ENCODE measurements at regions not wholly inside any gene's neighbourhood (a gene's known extent, or its start where the extent isn't known, plus 50 kb on each side); places are given as distances from the start of the nearest gene placed in this dataset.

DNA sequence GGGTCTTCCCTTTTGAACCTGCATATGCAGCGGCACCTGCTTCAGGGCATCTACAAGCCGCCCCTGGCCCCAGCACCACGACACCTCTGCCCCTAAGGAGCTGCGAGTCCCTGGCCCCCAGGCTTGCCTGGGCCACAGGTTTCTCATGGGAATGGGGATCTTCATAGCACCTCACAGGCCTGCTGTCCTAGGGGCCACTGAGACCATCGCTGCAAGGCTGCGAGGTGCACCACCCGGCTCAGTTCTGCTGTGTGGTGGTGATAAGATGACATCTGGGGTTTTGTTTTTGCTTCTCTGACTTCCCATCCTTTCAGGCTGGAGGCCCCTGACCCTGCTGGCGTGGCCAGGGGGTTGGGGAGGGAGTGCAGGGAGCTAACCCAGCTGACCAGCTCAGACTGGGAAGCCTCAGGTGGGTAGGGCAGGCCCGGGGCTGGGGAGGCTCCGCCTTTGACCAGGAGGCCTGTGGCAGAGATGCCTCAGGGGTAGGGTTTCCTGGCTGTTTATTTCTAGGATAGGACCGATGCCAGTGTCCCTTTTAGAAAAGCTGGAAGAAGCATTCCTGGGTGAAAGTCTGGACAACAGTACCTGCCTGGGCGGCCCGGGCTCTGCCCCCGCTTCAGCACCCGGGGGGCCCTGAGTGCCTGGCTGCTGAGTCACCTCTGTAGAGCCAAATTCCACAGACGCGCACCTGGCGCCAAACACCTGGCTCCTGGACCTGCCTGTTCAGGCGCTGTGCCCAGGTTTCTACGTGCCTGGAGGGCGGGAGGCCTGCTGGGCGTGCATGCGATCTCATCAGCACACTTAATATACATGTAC, 264.7 kb downstream of the DLL1 start:
- DNase-seq, result peak; percentile 96

DNA sequence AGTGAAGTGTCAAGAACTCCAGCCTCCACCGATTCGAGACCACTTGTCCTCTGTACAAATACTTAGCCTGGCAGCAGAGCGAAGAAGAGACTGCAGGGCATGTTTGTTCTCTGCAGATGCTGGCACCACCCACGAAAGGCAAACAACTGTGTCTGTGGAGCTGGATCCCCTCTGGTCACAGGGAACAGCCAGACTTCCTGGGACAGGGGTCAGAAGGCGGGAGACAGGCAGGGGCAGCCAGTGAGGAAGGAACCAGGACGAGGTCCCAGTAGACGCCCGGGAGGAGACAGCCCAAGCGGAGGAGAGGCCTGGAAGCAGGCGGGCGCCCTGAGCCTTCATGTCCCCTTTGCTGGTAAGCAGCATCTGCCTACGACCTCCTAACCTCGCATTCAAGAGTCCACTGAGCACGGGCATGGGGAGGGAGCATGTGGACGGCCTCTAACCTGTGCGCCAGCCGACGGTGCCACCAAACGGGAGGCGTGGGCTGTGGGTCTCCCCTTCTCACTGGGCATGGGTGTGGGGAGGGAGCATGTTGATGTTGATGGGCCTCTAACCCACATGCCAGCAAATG, 265.5 kb downstream of the DLL1 start:
- DNase-seq, result no peak

DNA sequence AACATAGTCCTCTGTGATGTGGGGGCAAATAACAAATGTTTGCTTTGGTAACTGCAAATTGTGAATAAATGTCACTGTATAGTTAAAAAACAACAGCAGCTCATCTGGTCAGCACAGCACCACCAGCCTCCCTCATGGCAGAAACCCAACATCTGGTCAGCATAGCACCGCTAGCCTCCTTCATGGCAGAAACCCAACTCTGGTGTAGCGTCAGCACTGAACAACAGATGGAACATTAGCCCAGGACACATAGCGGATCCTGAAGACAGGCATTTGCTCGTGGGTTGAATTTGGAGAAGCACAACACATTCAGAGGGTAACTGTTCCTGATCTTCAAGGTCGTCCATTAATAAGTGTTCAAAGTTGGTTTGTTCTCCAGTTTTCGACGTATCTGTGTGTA, 265.9 kb downstream of the DLL1 start:
- no peak for DNase-seq

DNA sequence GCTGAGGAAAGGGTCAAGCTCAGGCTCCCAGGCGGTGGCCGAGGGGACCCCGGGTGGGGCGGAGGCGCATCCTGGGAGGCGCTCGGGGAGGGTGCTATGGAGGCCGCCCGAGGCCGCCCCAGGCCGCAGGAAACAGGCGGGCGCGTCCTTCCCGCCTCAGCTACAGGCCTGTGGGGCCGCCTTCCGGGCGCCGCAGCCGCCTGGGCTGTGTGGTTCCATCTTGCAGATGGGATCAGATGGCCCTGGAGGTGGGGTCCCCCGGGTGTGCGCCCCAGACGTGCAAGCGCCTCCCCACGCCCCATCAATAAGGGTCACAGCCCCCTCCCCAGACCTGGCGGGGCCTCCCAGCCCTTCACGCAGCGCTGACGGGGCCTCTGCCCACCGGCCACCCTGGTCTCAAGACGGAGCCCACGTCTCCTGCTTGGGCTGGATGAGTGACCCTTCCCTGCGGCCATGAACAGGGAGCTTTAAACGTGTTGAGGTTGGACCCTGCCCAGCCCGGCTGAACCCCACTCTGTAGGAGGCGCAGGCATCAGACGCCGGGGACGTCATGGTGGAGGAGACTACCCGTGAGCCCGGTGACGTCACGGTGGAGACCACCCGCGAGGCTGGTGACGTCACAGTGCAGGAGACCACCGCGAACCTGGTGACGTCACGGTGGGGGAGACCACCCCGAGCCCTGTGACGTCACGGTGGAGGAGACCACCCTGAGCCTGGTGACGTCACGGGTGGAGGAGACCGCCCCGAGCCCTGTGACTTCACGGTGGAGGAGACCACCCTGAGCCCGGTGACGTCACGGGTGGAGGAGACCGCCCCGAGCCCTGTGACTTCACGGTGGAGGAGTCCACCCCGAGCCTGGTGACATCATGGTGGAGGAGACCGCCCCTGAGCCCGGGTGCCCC, 267.0 kb downstream of the DLL1 start:
- DNase-seq, result no peak

DNA sequence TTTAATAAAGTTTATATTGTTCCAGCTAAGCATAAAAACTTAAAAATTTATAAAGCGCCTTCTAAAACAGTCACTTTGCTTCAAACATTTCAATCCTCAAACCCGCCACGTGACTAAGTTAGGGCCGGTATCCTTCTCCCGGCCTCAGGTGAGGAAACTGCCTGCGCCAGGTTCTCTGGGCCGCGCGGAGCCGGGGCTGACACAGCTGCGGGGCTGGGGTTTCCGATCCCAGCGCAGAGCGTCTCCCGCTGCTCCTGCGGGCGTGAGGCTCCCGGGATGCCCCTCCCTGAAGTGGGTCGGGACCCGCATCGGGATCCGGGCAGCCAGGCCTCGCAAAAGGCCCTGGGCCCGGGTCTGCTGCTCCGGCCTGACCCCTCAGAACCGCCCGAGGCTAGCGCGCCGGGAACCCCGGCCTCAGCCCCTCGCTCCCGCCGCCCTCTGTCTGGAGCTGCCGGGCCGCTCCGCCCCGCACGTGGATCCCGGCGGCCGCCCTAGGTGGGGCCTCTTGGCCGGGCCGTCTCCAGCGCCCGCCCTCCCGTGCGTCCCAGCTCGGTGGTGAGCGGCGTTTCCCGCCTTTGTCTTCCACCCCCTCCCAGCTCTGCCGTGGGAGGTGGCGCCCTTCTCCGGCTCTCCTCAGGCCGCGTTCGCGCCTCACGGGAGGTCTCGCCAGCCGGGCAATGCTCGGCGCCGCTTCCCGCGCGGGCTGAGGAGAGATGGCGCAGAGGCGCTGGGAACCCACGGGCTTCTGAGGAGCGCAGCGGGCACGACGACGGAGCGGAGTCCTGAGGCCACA, 267.9 kb downstream of the DLL1 start:
- DNase-seq, result no peak

DNA sequence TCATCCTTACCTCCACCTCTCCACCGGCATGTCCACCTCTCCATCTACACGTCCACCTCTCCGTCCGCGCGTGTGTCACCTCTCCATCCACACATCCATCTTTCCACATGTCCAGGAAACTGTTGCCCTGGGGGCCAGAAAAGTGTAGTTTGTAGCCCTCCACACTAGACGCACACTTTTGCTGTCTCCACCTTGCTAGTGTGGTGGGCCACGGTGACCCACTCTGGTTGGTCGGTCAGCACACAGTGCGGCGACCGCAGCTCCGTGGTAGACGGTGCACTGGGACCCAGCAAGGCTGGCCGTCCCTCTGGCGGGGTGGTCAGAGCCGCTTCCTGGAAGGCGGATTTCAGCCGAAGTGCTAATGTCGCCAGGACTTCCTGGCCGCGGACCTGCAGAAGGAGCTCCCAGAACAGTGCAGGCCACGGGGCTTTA, 268.6 kb downstream of the DLL1 start:
- no peak for DNase-seq

DNA sequence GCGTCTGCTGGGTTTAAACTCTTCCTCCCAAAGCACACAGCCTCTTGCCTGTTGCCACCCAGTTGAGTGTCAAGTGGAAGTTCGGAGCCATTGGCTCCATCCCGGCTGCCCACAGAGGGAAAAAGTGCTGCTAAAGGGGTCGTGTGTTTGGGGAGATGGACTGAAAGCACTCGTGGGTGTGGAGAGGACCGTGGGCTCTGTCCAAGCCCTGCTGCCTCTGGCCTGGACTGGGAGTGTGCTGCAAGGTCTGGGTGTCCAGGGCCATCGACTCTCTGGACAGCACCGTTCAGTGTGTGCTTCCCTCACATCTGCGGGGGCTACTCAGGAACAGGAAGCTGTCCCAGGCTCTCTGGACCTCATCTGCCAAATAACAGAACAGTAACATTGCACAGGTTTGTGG, 269.3 kb downstream of the DLL1 start:
- no peak for DNase-seq

DNA sequence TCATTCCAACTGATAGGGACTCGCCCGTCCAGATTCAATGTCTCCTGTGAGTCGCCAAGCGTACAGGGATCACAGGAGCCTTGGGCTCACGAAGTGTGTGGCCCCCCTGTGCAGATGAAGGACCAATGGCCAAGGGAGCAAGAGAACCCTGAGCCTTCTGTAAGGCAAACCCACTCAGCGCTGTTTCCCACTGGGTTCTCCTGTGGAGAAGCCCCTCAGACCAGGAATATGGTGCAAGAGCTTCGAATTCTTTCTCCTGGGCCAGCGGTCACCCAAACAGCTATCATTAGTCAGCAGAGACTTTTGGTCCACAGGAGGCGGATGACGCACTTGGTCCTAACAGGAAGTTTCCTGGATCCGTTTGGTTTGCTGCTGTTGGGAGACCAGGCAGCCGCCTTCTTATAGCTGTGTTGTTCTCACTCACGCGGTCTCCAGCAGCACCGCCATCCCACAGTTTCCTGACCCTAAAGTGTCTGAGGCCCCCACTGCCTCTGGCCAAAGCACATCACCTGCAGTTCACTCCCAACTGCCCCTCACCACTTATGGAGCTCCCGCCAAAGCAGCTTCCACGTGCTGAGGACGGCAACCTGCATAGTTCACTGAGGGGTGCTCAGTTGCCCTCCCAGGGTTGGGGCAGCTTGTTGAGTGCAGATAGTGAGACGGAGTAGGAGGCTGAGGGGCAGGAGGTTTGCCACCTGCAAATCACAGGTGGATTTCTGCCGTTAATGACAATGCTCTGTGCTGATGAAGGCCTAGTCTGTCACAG, 268.6 kb downstream of the ERMARD start:
- no peak for DNase-seq

DNA sequence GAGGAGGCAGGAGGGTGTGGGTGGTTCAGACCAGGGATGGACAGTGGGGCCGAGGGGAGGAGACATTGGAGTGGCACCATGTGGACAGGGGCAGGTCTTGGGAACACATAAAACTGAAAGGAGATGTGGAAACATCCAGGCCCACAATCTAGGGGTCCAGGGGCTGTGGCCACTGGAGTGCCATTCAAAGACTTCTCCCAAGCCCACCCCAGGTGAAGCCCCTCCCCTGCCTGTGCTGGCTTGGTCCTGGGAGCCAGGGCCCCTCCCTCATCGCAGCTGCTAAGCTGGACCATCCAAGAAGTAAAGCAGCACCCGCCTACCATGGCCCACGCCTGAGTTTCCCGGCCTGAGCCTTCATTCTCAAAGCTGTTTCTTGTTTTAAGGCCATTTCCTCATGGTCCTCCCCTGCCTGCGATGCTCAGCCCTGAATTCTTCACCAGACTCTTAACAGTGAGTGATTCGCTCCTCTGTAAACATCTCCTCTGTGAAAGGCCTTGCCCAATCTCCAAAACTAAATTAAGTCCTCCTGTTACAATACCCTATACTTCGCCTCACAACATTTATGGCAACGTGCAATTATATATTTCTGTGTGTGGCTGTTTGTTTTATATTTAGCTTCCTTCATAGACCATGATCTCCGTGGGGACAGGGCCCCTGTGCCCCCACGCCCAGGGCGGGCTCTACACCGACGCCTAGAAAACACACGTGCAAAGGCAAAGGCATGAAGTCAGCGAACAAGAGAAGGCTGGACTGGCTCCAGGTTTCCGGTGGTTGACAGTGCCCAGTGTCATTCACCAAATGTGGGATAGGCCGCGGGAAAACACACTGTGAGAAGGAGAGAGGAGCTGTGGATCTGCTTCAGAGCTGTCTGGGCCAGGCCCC, 267.8 kb downstream of the ERMARD start:
- no peak for DNase-seq

DNA sequence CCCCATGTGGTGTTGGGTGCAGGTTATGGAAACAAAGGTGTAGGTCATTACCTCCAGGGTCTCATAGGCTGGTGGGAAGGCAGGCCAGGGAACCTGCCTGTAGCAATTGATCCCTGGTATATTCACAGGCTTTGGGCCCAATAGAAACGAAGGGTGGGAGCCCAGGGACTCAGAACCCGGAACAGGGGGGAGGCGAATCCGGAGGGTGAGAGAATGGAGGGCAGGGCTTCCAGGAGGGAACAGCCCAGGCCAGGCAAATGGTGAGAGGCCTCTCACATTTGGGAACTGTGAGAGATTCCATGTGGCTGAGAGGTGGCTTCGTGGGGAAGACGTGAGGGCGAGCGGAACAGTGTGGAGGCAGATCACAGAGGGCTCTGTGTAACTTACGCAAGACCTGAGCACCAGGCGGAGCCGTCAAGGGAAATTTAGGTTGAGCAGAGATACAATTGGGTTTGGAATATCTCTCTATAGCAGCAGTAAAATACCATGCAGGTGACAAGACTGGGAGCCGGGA, 267.1 kb downstream of the ERMARD start:
- no peak for DNase-seq

DNA sequence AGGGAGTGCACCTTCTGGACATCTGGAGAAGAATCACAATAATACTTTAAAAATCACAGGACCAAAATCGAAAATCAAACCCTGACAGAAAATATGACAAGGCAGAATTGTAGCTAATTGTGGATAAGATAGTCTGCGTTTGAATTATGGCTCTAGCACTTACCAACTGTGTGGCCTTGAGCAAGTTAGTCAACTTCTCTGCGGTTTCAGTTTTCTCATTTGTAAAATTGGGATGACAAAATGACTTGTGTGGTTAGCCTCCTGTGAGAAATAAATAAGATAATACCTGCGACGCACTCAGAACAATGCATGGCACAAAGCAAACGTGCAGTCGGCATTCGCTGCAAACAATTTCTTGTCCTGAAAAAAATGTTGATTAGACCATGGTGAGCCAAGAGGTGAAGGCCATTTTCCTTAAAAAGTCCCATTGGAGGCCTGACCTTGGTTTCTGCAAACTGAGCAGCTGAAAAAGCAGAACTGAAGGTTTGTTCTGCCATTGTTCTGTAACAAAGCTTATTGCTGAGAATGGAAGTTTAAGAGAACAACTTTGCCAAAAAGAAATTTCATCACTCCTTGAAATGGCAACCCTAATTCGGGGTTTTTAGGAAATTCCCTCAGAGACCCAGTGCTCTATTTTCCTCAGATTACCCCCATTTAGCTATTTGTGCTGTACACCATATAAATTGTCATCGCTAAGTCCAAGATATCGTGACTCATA, 266.3 kb downstream of the ERMARD start:
- DNase-seq, result no peak

DNA sequence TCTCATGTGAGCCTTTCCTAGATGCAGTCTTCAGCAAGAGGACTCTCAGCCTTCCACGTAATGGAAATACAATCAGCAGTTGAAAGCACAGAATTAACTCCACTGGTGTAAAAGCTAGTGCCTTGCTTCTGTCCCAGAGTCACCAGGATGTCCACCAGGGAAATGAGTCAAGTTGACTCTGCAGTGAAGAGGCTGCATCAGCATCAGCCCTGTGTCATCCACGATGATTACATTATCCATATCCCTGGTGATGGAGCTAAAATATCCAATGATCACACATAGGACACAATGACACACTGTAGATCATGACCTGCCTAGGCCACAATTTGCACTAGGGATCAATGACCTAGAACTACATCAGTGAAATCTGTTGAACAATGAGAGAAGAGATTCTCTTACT, 262.4 kb downstream of the ERMARD start:
- no peak for DNase-seq

DNA sequence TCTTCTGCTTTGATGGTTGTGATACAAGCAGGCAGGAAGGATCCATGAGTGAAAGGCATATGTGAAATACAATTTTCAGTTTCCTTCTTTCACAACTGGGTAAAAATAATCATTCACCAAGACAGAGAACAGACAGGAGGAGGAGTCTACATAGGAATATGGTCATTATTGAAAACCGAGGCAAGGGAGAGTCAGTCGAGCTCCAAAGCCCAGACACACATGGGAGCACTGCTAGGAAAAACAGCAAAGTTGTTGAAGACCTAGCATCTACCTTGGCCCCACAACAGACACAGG, 260.6 kb downstream of the ERMARD start:
- DNase-seq, result no peak

DNA sequence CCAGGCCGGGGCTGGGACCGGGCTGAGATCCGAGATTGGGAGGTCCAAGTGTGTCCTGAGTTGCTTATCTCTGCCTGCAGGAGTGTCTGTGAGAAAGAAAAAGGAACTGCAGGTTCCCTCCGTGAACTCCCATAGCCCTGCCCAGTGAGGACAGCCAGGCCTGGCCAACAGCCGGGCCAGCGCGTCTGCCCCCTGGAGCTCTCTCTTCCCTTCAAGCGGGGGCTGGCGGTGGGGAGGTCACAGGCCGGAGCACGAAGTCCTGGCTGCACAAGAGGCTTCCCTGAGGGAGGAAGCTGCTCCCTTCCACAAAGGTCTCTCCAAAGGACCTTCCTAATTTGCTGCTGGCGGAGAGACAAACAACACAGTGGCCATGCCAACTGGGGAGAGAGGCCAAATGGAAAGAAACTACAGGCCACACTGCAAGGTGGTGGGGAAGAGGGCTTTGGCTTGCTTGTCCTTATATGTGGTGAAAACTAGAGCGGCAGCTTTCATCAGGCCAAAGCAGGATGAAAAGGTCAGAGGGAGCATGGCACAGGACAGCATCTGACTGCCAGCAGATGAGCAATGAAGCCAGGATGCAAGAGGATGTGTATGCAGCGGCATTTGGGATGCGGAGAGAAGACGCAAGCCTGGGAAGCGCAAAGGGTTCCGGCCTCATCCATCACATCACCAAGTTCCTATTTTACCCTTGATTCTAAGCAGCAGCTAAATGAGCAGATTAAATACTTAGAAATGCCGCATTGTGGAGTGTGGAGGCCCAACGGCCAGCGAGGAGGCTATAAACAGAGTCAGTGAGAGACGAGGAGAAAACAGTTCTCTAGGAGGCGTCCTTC, 260.0 kb downstream of the ERMARD start:
- peak; percentile 38 for DNase-seq

DNA sequence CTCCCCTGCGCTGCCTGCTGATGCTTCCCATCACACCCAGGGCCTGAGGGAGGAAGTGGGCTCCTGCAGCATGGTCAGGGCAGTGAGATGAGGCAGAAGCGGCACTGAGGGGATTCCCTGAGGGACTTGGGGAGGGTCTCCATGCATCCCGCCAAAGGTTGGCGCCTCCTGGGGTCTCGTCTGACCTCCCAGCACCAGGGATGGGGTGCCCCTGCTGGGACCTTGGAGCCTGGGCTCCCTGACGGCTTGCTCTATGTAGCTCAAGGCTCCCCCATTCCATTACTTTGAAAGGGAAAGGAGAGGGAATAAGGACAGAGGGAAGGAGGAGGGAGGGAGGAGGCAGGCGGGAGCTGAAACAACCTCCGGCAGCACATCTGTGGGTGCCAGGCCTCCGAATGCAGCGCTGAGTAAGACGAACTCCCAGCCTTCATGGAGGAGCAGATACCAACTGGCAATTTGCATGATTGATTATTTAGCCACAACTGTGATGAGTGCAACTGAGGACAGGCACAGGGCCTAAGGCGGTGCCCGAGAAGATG, 259.3 kb downstream of the ERMARD start:
- DNase-seq, result no peak

DNA sequence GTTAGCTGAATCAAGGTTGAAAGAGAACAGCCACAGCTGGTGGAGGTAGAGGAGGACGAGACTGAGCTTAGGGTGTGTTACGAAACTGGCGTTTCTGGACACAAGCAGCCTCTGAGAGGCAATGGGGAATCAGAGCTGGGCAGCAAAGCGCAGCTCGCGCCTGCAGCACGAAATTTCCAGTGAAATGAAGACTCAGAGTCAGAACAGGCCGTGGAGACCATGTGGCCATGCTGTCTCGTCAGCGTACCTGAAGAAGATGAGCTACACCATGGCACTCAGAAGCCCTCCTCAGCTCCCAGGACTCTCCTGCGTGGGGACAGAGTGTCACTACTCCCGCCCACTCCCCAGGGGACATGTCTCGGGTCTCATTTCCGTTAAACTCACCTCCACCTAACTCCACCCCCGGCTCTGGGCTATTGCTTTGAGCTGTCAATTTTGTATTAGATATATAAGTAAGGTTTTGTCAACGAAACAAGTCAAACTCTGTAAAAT, 256.9 kb downstream of the ERMARD start:
- DNase-seq, result peak; percentile 62

DNA sequence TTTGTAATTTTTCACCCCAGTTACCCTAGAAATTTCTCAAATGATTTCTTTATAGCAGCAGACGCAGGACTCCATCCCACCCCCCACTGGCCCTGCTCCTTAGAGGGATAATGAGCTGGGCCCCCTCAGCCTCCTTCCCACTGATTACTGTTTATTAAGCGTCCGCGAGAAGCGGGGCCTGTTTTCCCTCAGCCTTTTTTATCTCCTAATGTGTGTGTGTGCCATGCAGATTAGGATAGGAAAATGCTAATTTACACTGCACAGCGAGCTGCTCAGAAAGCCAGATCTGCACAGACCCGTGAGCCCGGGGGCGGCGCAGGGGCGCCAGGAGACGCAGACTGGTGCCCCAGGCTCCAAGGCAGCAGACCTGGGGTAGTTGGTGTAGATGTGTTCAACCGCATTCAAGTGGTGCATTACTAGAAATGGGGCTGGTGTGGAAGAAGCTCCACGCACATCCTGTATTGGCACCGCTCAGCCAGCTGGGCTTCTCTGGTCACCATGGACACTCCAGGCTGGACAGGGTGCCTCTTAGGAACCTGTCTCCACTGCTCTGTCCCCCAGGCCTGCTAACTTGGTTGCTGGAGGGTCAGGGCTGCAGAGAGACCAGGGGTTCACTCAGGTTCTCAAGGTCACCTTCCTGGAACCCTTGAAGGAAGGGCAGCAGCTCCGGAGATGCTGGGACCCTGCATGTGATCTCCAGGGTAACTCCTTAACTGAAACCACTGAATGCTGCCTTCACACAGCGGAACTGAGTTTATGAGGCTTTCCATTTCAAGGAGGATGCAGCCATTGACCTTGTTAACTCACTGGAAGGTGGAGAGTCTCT, 256.3 kb downstream of the ERMARD start:
- DNase-seq, result peak; percentile 95

DNA sequence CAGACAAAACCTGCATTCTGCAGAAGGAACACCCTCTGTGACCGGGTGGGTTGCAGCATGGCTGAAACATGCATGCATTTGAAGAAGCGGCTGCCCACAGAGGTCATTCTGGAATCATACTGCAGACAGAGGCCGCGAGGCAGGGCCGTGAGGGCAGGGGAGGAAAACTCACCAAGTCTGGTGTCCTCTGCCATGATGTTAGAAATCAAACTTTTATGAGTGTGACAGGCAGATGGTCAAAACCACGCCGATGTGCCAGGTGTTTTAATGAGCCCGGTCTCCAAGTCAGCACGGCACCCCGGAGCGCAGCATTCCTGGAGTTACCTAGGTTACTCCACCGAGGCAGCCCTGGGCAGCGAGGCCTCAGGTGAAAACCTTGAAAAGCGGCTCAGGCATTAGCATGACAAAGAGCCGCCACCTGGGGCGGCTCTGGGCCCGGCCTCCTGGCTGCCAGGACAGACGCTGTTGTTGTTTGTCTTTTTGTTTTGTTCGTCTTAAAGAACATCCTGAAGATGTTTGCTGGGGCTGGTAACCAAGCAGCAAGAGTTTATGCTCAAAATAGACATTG, 255.6 kb downstream of the ERMARD start:
- peak; percentile 100 for DNase-seq
